RKO (cell line): ENCODE measurements at regions not wholly inside any gene's neighbourhood (a gene's known extent, or its start where the extent isn't known, plus 50 kb on each side); places are given as distances from the start of the nearest gene placed in this dataset.

Experiments used
- DNase-seq: peaks from one replicate; pipeline ENCODE4 v3.0.0-alpha.2; 2016; ENCODE audit warnings: low spot score

- no peak for DNase-seq
Observed at GRCh38 chr3:180188512-180189309, 152.0 kb upstream of the PEX5L start.

- DNase-seq, result no peak
Observed at GRCh38 chr3:180189310-180189648, 152.5 kb upstream of the PEX5L start.

- no peak for DNase-seq
Observed at GRCh38 chr3:180196658-180197057, 159.9 kb upstream of the PEX5L start.

- DNase-seq, result no peak
Observed at GRCh38 chr3:180199417-180199995, 162.8 kb upstream of the PEX5L start.

GRCh38 chr3:180215866-180216265, 179.1 kb upstream of the PEX5L start:
- DNase-seq, result no peak

GRCh38 chr3:180223268-180223667, 186.5 kb upstream of the PEX5L start:
- no peak for DNase-seq

GRCh38 chr3:180229113-180229512, 192.4 kb upstream of the PEX5L start:
- no peak for DNase-seq

- no peak for DNase-seq
Observed at GRCh38 chr3:180239939-180240338, 203.2 kb upstream of the PEX5L start.

- DNase-seq, result no peak
Observed at GRCh38 chr3:180246688-180247195, 210.0 kb upstream of the PEX5L start.

GRCh38 chr3:180250172-180250571, 213.4 kb upstream of the PEX5L start:
- DNase-seq, result peak; percentile 3

- DNase-seq, result no peak
Observed at GRCh38 chr3:180252683-180253082, 215.9 kb upstream of the PEX5L start.

- DNase-seq, result no peak
Observed at GRCh38 chr3:180253283-180253682, 216.5 kb upstream of the PEX5L start.

GRCh38 chr3:180264479-180264878, 227.7 kb upstream of the PEX5L start:
- DNase-seq, result no peak

GRCh38 chr3:180265551-180265950, 228.8 kb upstream of the PEX5L start:
- DNase-seq, result no peak

- DNase-seq, result no peak
Observed at GRCh38 chr3:180267202-180267843, 230.6 kb upstream of the PEX5L start.

- DNase-seq, result no peak
Observed at GRCh38 chr3:180274536-180274935, 237.8 kb upstream of the PEX5L start.

GRCh38 chr3:180275176-180275575, 238.4 kb upstream of the PEX5L start:
- DNase-seq, result no peak

GRCh38 chr3:180277041-180277440, 240.3 kb upstream of the PEX5L start:
- peak; percentile 54 for DNase-seq

- no peak for DNase-seq
Observed at GRCh38 chr3:180278583-180279188, 241.9 kb upstream of the PEX5L start.

- DNase-seq, result peak; percentile 29
Observed at GRCh38 chr3:180280555-180280954, 243.8 kb upstream of the PEX5L start.

GRCh38 chr3:180282386-180282785, 245.6 kb upstream of the PEX5L start:
- DNase-seq, result no peak

- no peak for DNase-seq
Observed at GRCh38 chr3:180283251-180283650, 246.5 kb upstream of the PEX5L start.
